GM12872 (cell line): ENCODE measurements at regions not wholly inside any gene's neighbourhood (a gene's known extent, or its start where the extent isn't known, plus 50 kb on each side); places are given as distances from the start of the nearest gene placed in this dataset.

Experiments
- TF ChIP-seq, protein P1 (sequence below): IDR thresholded peaks from 3 replicates; pipeline ENCODE4 v1.5.1; 2011; ENCODE audit warnings: low read depth, mild to moderate bottlenecking, low read length, moderate library complexity; ENCODE audit not compliant: insufficient read depth

DNA sequence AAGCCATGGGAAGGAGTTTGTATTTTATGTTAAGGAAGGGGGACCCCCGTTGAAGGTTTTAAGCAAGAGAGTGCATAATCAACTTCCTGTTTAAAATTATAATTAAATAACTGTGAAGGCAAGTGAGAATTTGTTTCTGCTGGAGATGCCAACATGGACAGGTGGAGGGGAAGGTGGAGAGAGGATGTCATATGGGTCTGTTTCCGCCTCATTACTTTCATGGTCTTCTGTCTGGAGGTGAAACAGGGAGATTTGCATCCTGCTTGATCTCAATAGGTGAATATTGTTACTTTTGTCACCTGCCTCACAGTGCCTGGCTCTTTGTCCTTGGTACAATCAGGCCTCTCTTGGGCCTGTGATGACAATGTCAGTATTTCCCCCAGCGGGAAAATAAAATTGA lies 300.6 kb upstream of the LMCD1 start:
- TF ChIP-seq, protein P1, sequence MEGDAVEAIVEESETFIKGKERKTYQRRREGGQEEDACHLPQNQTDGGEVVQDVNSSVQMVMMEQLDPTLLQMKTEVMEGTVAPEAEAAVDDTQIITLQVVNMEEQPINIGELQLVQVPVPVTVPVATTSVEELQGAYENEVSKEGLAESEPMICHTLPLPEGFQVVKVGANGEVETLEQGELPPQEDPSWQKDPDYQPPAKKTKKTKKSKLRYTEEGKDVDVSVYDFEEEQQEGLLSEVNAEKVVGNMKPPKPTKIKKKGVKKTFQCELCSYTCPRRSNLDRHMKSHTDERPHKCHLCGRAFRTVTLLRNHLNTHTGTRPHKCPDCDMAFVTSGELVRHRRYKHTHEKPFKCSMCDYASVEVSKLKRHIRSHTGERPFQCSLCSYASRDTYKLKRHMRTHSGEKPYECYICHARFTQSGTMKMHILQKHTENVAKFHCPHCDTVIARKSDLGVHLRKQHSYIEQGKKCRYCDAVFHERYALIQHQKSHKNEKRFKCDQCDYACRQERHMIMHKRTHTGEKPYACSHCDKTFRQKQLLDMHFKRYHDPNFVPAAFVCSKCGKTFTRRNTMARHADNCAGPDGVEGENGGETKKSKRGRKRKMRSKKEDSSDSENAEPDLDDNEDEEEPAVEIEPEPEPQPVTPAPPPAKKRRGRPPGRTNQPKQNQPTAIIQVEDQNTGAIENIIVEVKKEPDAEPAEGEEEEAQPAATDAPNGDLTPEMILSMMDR, result no peak

DNA sequence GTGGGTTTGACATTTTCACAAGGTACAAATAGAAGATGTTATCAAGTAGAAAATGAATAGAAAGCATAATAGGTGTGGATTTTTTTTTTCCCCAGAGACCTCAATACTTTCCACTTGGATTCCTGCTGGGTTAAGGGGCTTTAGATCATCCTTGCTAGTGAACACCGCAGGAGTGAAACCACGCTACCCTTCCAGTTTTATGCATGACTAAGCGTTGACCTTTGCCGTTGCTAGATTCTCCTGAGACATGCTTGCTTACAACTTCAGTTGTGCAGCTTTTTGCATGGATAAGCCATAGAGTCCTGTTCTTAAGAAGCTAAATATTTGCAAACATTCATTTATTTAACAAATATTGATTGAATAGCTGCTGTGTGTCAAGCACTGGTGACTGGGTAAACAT lies 299.7 kb upstream of the LMCD1 start:
- TF ChIP-seq, protein P1, result no peak

DNA sequence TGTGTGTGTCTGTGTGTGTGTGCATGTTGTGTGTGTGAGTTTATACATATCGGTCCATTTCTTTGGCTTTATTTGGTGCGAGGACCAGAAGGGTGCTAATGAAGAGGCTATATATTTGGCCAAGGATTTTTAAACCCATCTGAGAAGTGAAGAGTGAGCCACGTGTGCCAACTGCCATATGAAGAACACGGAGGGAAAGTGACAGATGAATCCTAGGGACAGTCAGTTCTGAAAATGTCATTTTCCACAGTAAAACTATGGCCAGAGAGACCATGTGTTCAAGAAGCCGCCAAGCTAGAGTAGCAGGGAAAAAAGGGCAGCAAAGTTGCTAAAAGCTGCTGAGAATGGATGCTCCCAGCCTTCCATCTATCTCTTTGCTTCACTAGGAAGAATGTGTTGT lies 297.3 kb upstream of the LMCD1 start:
- TF ChIP-seq, protein P1, result no peak

DNA sequence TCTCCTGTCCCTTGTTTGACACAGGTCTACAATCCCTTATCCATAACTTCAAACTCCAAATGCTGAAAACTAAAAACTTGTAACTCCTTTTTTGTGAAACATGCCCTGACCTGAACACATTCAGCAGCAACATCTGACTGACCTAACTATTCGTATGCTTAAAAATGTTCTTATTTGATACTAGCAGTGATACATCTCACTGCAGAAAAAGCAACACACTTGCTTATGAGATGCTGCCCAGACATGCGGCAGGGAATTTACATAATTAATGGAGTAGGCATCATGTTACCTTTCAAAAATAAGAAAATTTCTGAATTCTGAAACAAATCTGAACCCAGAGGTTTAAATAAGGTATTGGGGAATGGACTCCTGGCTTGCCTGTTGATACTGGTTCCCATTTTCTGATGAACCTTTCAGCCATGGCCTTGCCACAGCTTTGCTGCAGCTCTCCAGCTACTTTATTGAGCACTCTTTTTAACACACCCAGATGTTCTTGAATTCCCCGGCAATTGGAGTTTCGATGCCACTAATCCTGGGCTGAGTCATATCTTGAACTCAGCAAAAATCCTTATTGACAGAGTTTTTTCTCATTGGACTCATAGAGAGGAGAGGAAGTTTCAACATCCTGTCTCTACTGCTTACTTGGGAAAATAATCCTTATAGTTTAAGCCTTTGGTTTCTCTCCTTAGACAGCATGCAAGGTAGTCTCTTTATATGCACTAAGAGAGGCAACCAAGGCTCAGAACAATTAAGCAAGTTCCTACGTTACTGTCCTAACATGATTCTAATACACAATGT lies 296.6 kb upstream of the LMCD1 start:
- TF ChIP-seq, protein P1, result no peak

DNA sequence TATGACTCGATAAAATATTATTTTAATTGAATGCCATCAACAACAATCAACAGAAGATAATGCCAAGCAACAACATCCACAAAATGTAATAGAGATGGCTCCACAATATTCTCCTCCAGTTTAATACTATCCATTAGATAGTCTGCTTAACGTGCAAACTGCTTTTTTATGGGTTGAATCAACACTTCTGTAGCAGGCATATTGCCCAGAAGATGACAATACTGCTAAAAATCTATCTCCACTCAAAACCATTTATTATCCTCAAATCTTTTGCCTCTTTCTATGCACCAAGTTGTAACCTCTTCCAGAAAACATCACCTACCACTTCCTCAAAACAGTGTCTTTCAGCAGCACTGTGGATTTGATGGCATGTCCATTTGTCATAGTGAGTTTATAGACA lies 295.7 kb upstream of the LMCD1 start:
- TF ChIP-seq, protein P1, result no peak

DNA sequence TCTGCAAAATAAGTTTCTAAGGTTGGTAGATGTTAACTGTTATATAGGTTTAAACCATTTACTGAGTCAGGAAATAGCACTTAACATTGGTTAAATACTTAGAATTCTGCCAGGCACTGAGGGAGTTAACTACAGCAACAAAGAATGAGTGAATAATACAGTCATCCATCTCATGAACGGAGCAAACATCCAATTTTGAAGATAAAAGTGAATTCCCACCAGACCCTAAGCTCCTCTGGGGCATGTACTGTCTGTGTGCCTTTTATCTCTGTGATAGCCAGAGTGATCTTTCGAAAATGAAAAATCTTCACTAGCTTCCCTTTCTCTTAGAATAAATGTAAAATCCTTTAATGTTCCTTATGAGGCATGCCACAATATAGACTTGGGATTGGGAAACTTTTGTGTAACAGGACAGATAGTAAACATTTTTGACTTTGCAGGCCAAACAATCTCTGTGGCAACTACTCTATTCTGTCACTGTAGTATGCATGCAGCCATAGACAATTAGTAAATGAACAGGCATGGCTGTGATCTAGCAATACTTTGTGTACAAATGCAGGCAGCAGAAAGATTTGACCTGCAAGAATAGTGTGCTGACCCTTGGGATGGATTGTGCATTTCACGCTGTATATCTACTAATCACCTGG lies 294.5 kb upstream of the LMCD1 start:
- TF ChIP-seq, protein P1, result no peak

DNA sequence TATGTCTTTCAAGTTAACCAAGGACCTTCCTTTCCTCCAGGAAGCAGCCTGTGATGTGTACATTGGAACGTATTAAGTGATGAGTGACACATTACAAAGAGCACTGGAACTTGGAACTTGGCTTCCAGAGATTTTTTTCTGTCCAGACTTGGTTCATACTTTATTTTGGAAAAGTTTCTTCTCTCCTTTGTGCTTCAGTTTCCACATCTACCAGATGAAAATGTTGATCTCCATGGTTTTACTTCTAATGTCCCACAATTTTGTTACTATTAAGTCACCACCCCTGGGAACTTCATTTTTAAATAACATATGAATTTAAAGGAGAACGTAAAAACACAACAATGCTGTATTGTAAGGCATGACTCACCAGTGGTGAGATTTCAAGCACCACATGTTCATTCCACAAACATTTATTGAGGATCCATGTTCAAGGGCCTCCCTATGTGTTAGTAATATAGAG lies 290.7 kb upstream of the LMCD1 start:
- TF ChIP-seq, protein P1, result no peak
